ENCODE measurements at regions not wholly inside any gene's neighbourhood (a gene's known extent, or its start where the extent isn't known, plus 50 kb on each side); places are given as distances from the start of the nearest gene placed in this dataset.

DNA sequence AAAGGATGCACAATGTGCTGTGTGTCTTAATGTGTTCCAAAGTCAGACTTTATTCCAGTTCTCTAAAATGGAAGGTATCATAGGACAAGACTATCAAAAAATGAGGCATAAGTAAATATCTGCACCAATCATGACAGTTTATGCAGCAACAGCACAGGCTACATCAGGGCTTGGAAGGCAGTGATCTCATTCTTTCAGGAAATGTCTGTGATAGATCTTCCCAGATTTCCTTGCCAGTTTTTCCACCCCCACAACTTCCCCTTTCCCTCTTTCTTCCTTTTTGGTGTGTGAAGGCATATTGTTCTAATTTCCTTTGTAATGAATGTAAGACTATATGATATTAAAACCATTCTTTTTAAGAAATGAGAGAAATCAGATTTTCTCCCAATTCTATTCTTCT is 326.7 kb downstream of the ATP23 start:
- Histone ChIP-seq H3K4me3 (ENCODE audit: control extremely low read depth in 1 of 5, extremely low read depth in 1 of 5, insufficient read depth in 1 of 5, low read depth in 2 of 5, low read length in 4 of 5) (no peak overlapping the region), H3K9me3 (ENCODE audit: control extremely low read depth in 1 of 3, control insufficient read depth in 2 of 3, insufficient read depth in 1 of 3, low read length in 2 of 3) (no peaks in the 10 kb centered on the region), H3K4me2 (replicated peaks; ENCODE audit: low read depth, low read length, poor library complexity, severe bottlenecking) (no peak overlapping the region), H3K27ac (ENCODE audit: low read length in 2 of 2) (no peak overlapping the region), H4K20me1 (ENCODE audit: control insufficient read depth, insufficient read depth, low read length, poor library complexity, severe bottlenecking) (no peaks in the 10 kb centered on the region), H3K36me3 (replicated peaks in 1 of 2; ENCODE audit: control extremely low read depth in 1 of 2, control insufficient read depth in 1 of 2, extremely low read depth in 1 of 2, insufficient read depth in 2 of 2, low read length in 1 of 2) (no peaks in the 10 kb centered on the region), H3K9ac (ENCODE audit: low read length) (no peak overlapping the region), H3K27me3 (replicated peaks in 1 of 4; ENCODE audit: control extremely low read depth in 1 of 4, control insufficient read depth in 3 of 4, insufficient read depth in 4 of 4, low read length in 3 of 4) (peaks cover 0 to 2% (median 0%) of the 10 kb centered on the region in 4 experiments), H3K79me2 (ENCODE audit: control insufficient read depth, insufficient read depth, low read length) (no peaks in the 10 kb centered on the region), H2AFZ (ENCODE audit: insufficient read depth, low read depth, low read length, poor library complexity, severe bottlenecking) (no peak overlapping the region), H3K4me1 (ENCODE audit: control insufficient read depth in 2 of 2, insufficient read depth in 2 of 2, low read length in 2 of 2) (no peaks in the 10 kb centered on the region)
- no peak overlapping the region for H3K27ac Mint-ChIP-seq
- peaks cover 1% of the 10 kb centered on the region for H3K9me3 Mint-ChIP-seq (ENCODE audit: insufficient read depth)
- no peak overlapping the region for H3K4me3 Mint-ChIP-seq
- DNase-seq = no peak
- TF ChIP-seq, protein P1, sequence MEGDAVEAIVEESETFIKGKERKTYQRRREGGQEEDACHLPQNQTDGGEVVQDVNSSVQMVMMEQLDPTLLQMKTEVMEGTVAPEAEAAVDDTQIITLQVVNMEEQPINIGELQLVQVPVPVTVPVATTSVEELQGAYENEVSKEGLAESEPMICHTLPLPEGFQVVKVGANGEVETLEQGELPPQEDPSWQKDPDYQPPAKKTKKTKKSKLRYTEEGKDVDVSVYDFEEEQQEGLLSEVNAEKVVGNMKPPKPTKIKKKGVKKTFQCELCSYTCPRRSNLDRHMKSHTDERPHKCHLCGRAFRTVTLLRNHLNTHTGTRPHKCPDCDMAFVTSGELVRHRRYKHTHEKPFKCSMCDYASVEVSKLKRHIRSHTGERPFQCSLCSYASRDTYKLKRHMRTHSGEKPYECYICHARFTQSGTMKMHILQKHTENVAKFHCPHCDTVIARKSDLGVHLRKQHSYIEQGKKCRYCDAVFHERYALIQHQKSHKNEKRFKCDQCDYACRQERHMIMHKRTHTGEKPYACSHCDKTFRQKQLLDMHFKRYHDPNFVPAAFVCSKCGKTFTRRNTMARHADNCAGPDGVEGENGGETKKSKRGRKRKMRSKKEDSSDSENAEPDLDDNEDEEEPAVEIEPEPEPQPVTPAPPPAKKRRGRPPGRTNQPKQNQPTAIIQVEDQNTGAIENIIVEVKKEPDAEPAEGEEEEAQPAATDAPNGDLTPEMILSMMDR (IDR thresholded peaks at IDR 0.05) = no peak
- TF ChIP-seq EZH2 (IDR thresholded peaks at IDR 0.05; ENCODE audit: borderline replicate concordance, insufficient read depth, low read depth, low read length, poor library complexity, severe bottlenecking) = no peak
- H3K27me3 Mint-ChIP-seq = no peaks in the 10 kb centered on the region
- ChIA-PET POLR2A (no interaction called here), CTCF (no interaction called here)
- H3K4me1 Mint-ChIP-seq = no peaks in the 10 kb centered on the region
- intact Hi-C loops (cut with micrococcal nuclease) = no loop called here
- ATAC-seq (ENCODE audit: low read depth) = no peak

DNA sequence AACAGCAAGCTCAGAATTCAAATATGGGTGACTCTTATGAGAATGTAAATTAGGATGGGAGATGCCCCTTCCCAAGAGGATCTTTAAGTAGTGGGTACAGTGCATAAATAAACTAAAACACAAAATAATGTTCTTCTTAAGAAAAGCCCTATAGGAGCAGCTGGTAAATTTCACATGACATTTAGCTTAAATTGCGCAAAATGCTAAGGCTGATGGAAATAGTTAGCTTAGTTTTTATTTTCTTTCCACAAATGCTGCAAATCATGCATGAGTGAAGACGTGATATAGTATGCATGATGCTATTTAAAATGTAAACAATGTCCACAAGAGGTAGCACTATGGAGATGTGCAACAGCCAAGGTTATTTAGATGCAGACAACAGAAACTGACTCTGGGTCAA is 328.1 kb downstream of the ATP23 start:
- intact Hi-C loops (cut with micrococcal nuclease) = no loop called here
- DNase-seq = no peak
- Histone ChIP-seq H3K36me3 (replicated peaks in 1 of 2; ENCODE audit: control extremely low read depth in 1 of 2, control insufficient read depth in 1 of 2, extremely low read depth in 1 of 2, insufficient read depth in 2 of 2, low read length in 1 of 2) (no peaks in the 10 kb centered on the region), H3K4me2 (replicated peaks; ENCODE audit: low read depth, low read length, poor library complexity, severe bottlenecking) (no peak overlapping the region), H3K4me1 (ENCODE audit: control insufficient read depth in 2 of 2, insufficient read depth in 2 of 2, low read length in 2 of 2) (no peaks in the 10 kb centered on the region), H4K20me1 (ENCODE audit: control insufficient read depth, insufficient read depth, low read length, poor library complexity, severe bottlenecking) (no peaks in the 10 kb centered on the region), H3K9ac (ENCODE audit: low read length) (no peak overlapping the region), H3K9me3 (ENCODE audit: control extremely low read depth in 1 of 3, control insufficient read depth in 2 of 3, insufficient read depth in 1 of 3, low read length in 2 of 3) (no peaks in the 10 kb centered on the region), H3K27ac (ENCODE audit: low read length in 2 of 2) (no peak overlapping the region), H3K27me3 (replicated peaks in 1 of 4; ENCODE audit: control extremely low read depth in 1 of 4, control insufficient read depth in 3 of 4, insufficient read depth in 4 of 4, low read length in 3 of 4) (peaks cover 0 to 2% (median 0%) of the 10 kb centered on the region in 4 experiments), H2AFZ (ENCODE audit: insufficient read depth, low read depth, low read length, poor library complexity, severe bottlenecking) (no peak overlapping the region), H3K4me3 (ENCODE audit: control extremely low read depth in 1 of 5, extremely low read depth in 1 of 5, insufficient read depth in 1 of 5, low read depth in 2 of 5, low read length in 4 of 5) (no peak overlapping the region), H3K79me2 (ENCODE audit: control insufficient read depth, insufficient read depth, low read length) (no peaks in the 10 kb centered on the region)
- H3K4me1 Mint-ChIP-seq = no peaks in the 10 kb centered on the region
- no peak for TF ChIP-seq EZH2 (IDR thresholded peaks at IDR 0.05; ENCODE audit: borderline replicate concordance, insufficient read depth, low read depth, low read length, poor library complexity, severe bottlenecking)
- TF ChIP-seq, protein P1 (IDR thresholded peaks at IDR 0.05) = no peak
- no peaks in the 10 kb centered on the region for H3K27me3 Mint-ChIP-seq
- no peak overlapping the region for H3K4me3 Mint-ChIP-seq
- ChIA-PET CTCF (no interaction called here), POLR2A (no interaction called here)
- no peak for ATAC-seq (ENCODE audit: low read depth)
- peaks cover 1% of the 10 kb centered on the region for H3K9me3 Mint-ChIP-seq (ENCODE audit: insufficient read depth)
- no CpG with 5 or more reads among the region's 2 CpGs for WGBS (ENCODE audit: insufficient coverage)
- H3K27ac Mint-ChIP-seq = no peak overlapping the region

Data from B cell (primary cell).